ENCODE measurements at regions not wholly inside any gene's neighbourhood (a gene's known extent, or its start where the extent isn't known, plus 50 kb on each side); places are given as distances from the start of the nearest gene placed in this dataset.

- no peak for DNase-seq
Measured at GRCh38 chr16:86121374-86122010, 222.5 kb downstream of the IRF8 start.

GRCh38 chr16:86122681-86123342, 223.8 kb downstream of the IRF8 start:
- no peak for DNase-seq

GRCh38 chr16:86124321-86124720, 225.4 kb downstream of the IRF8 start:
- no peak for DNase-seq

GRCh38 chr16:86126891-86127290, 227.9 kb downstream of the IRF8 start:
- no peak for DNase-seq

- no peak for DNase-seq
Measured at GRCh38 chr16:86127366-86127765, 228.4 kb downstream of the IRF8 start.

DNA sequence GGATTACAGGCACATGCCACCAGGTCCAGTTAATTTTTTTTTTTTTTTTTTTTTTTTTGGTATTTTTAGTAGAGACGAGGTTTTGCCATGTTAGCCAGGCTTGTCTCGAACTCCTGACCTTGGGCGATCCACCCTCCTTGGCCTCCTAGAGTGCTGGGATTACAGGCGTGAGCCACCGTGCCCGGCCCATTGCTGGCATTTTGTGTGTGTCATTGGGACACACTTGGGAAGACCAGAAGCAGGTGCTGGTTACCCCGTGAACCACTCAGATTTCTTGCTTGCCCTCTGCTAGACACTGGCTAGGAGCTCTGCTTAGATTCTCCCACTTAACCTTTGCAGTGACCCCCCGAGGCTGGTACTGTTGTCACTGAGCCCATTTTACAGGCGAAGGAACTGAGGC, 229.3 kb downstream of the IRF8 start:
- DNase-seq, result no peak

DNA sequence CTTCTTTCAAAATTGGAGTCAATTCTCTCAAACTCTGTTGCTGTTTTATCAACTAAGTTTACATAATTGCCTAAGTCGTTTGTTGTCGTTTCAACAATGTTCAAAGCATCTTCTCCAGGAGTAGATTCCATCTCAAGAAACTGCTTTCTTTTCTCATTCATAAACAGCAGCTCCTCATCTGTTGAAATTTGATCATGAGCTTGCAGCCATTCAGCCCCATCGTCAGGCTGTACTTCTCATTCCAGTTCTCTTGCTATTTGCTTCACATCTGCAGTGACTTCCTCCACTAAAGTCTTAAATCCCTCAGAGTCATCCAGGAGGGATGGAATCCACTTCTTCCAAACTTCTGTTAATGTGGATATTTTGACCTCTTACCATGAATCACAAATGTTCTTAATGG, 230.6 kb downstream of the IRF8 start:
- DNase-seq, result no peak

- no peak for DNase-seq
Measured at GRCh38 chr16:86133377-86133776, 234.4 kb downstream of the IRF8 start.

DNA sequence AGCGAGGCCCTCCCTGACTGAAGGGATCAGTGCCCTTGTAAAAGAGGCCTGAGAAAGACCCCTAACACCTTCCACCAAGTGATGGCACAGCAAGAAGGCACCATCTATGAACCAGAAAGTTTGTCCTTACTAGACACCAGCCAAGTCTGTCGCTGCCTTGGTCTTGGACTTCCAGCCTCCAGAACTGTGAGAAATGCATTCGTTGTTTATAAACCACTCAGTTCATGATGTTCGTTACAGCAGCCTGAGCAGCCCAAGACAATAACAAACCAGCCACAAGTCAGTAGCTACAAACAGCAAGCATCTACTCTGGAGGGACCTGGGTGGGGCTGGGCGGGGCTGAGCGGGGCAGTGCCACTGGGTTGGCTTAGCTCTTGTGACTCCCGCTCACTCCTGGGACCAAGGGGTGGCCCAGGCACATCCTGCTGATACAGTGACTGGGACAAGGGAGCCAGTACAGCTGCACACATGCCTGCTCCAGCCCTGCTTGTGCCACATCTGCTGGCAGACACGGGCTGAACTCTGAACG, 234.9 kb downstream of the IRF8 start:
- DNase-seq, result no peak

- DNase-seq, result no peak
Measured at GRCh38 chr16:86134802-86135461, 236.0 kb downstream of the IRF8 start.

DNA sequence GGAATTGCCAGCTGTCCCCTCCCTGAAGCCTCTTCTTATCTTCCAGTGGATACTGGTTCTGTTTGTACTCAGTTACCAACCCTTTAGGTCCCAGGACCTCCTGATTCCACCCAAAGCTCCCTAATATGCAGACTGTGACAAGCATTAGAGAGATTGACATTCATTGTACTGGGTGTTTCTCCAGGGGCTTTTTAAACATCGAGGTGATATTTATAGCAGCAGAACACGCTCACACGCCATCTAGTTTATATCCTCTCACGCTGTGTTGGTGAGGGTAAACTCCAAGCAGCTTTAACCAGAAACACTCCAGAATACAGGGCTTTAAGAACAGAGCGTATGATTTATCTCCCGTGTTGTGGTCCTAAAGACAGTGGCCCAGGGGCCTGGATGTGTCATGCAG, 238.4 kb downstream of the IRF8 start:
- DNase-seq, result no peak

GRCh38 chr16:86138121-86139085, 239.4 kb downstream of the IRF8 start:
- DNase-seq, result no peak

- DNase-seq, result no peak
Measured at GRCh38 chr16:86142801-86143236, 243.9 kb downstream of the IRF8 start.

GRCh38 chr16:86143666-86144065, 244.7 kb downstream of the IRF8 start:
- DNase-seq, result no peak

- DNase-seq, result no peak
Measured at GRCh38 chr16:86145669-86146068, 246.7 kb downstream of the IRF8 start.

- DNase-seq, result no peak
Measured at GRCh38 chr16:86150641-86151238, 251.8 kb downstream of the IRF8 start.

- DNase-seq, result no peak
Measured at GRCh38 chr16:86151239-86151851, 252.4 kb downstream of the IRF8 start.

- no peak for DNase-seq
Measured at GRCh38 chr16:86156155-86156554, 257.2 kb downstream of the IRF8 start.

- no peak for DNase-seq
Measured at GRCh38 chr16:86157616-86158247, 258.8 kb downstream of the IRF8 start.

GRCh38 chr16:86158688-86159360, 259.9 kb downstream of the IRF8 start:
- DNase-seq, result no peak

DNA sequence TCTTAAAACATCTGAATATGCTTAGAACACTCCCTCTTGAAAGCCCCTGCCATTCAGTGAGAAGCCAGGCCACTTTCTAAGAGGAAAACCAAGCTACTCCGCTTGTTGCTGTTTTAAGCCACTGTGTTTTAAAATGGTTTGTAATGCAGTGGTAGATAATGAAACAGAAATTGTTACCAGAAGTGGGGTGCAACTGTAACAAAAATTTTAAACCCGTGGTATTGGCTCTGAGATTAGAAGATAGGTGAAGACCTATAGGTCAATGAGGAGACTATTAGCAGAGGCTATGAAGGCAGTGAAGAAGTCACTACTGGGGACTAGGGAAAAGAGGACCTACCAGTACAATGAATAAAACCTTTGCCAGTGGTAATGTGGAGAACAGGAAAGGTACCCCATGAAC, 266.5 kb downstream of the IRF8 start:
- DNase-seq, result no peak

Measured in CD4-positive, alpha-beta T cell treated with Interleukin-4 for 4 hours (primary cell).